HL-60 (cell line): ENCODE measurements at regions not wholly inside any gene's neighbourhood (a gene's known extent, or its start where the extent isn't known, plus 50 kb on each side); places are given as distances from the start of the nearest gene placed in this dataset.

Experiments
- GABPA ChIP-seq: IDR thresholded peaks from 2 replicates; pipeline ENCODE4 v1.6.1; 2012; ENCODE audit warnings: low read depth
- POLR2AphosphoS5 ChIP-seq: IDR thresholded peaks from 2 replicates; pipeline ENCODE4 v1.6.1; 2012; ENCODE audit warnings: low read depth
- SPI1 ChIP-seq: IDR thresholded peaks from 2 replicates; pipeline ENCODE4 v1.6.1; 2012; ENCODE audit warnings: low read depth, mild to moderate bottlenecking, borderline replicate concordance
- TF ChIP-seq, protein P1 (sequence below): IDR thresholded peaks from one replicate; pipeline ENCODE4 v1.5.1; 2011; ENCODE audit warnings: low read length, control low read depth, inconsistent platforms; ENCODE audit not compliant: insufficient read depth

DNA sequence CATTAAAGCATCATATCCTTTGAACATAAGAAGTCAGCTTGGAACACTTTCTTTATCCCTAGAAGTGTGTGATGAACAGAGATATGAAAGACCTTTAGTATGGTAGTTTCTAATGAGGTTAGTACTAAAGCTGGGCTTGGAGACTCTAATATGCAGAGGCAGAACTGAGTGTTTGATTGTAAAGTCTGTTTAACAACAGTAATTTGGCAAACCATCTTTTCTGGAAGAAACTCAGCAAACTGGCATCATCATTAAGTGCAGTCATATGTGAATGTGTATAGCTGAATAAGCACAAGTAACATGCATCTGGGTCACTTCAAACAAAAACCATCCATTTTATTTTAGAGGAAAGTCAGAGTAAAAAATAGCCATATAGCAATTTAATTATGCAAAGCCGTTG is 385.9 kb upstream of the MAD2L1 start:
- TF ChIP-seq, protein P1, sequence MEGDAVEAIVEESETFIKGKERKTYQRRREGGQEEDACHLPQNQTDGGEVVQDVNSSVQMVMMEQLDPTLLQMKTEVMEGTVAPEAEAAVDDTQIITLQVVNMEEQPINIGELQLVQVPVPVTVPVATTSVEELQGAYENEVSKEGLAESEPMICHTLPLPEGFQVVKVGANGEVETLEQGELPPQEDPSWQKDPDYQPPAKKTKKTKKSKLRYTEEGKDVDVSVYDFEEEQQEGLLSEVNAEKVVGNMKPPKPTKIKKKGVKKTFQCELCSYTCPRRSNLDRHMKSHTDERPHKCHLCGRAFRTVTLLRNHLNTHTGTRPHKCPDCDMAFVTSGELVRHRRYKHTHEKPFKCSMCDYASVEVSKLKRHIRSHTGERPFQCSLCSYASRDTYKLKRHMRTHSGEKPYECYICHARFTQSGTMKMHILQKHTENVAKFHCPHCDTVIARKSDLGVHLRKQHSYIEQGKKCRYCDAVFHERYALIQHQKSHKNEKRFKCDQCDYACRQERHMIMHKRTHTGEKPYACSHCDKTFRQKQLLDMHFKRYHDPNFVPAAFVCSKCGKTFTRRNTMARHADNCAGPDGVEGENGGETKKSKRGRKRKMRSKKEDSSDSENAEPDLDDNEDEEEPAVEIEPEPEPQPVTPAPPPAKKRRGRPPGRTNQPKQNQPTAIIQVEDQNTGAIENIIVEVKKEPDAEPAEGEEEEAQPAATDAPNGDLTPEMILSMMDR = no peak
- TF ChIP-seq SPI1 (no peak), POLR2AphosphoS5 (no peak), GABPA (no peak)
